ENCODE measurements at regions not wholly inside any gene's neighbourhood (a gene's known extent, or its start where the extent isn't known, plus 50 kb on each side); places are given as distances from the start of the nearest gene placed in this dataset.

GRCh38 chr3:95177096-95177495 lies 1114.2 kb downstream of the NSUN3 start:
- no peak for TF ChIP-seq CTCF (IDR thresholded peaks at IDR 0.05)
- TF ChIP-seq POLR2A (IDR thresholded peaks at IDR 0.05) = no peak

All from body of pancreas (tissue), 4 donors.